IMR-90 (cell line): ENCODE measurements at regions not wholly inside any gene's neighbourhood (a gene's known extent, or its start where the extent isn't known, plus 50 kb on each side); places are given as distances from the start of the nearest gene placed in this dataset.

ENCODE experiments used
- ATAC-seq: fragments of 200-7000 bp; cut with Tn5 transposase; 2 replicates; pipeline ENCODE4 v1.9.1; 2020; ENCODE audit warnings: low read depth, mild to moderate bottlenecking, moderate library complexity
- BruUV-seq: library from RNA; stranded (reverse); fragments of 400-500 nt; replicated peaks from 2 replicates; lab custom pipeline; 2021; lab: Mats Ljungman, UMichigan
- CTCF ChIA-PET: fragments of 300-600 bp; formaldehyde crosslinking; extraction: SDS; loops from one replicate; lab custom pipeline; 2021; ENCODE audit warnings: antibody characterized with exemption; lab: Yijun Ruan, JAX
- POLR2A ChIA-PET: fragments of 300-600 bp; sonication (Branson Sonifier 250); formaldehyde crosslinking; loops from one replicate; lab custom pipeline; 2022; ENCODE audit warnings: antibody characterized with exemption; ENCODE audit not compliant: unreplicated experiment; lab: Charles Lee
- DNase-seq: peaks from one replicate; pipeline ENCODE4 v3.0.0; 2013
- H2AFZ ChIP-seq: replicated peaks from 2 replicates; pipeline ENCODE3; 2013; ENCODE audit warnings: low read length, mild to moderate bottlenecking; ENCODE audit not compliant: poor library complexity
- H2AK5ac ChIP-seq: 2 replicates; pipeline ENCODE4 v1.6.1; 2013; ENCODE audit warnings: low read depth, low read length, inconsistent platforms
- H2AK9ac ChIP-seq: replicated peaks from 2 replicates; pipeline ENCODE3; 2013; ENCODE audit warnings: mild to moderate bottlenecking, low read depth, low read length, moderate library complexity; ENCODE audit not compliant: poor library complexity
- H2BK120ac ChIP-seq: 2 replicates; pipeline ENCODE4 v1.6.1; 2013; ENCODE audit warnings: low read depth, low read length, inconsistent platforms
- H2BK15ac ChIP-seq: 3 replicates; pipeline ENCODE4 v1.6.1; 2013; ENCODE audit warnings: low read depth, low read length, inconsistent platforms
- H2BK20ac ChIP-seq: 2 replicates; pipeline ENCODE4 v1.6.1; 2013; ENCODE audit warnings: low read depth, mild to moderate bottlenecking, inconsistent platforms, low read length, moderate library complexity
- H2BK5ac ChIP-seq: 2 replicates; pipeline ENCODE4 v1.6.1; 2013; ENCODE audit warnings: mild to moderate bottlenecking, low read depth, low read length, inconsistent platforms; ENCODE audit not compliant: poor library complexity, severe bottlenecking
- H3K14ac ChIP-seq: replicated peaks from 2 replicates; pipeline ENCODE4 v1.6.1; 2013; ENCODE audit warnings: low read depth, low read length, inconsistent platforms
- H3K18ac ChIP-seq: 2 replicates; pipeline ENCODE4 v1.6.1; 2013; ENCODE audit warnings: low read depth, low read length, control low read depth
- H3K23ac ChIP-seq: 2 replicates; pipeline ENCODE4 v1.6.1; 2013; ENCODE audit warnings: low read depth, low read length, inconsistent platforms
- H3K27ac ChIP-seq: 2 replicates; pipeline ENCODE4 v1.5.1; 2013; ENCODE audit warnings: mild to moderate bottlenecking, control low read depth, low read length; ENCODE audit not compliant: insufficient read depth
- H3K27me3 ChIP-seq: 2 replicates; pipeline ENCODE4 v1.6.1; 2013; ENCODE audit warnings: low read length; ENCODE audit not compliant: control insufficient read depth, insufficient read depth
- H3K36me3 ChIP-seq: 2 replicates; pipeline ENCODE4 v1.6.1; 2013; ENCODE audit warnings: low read length, mixed read lengths; ENCODE audit not compliant: control insufficient read depth, insufficient read depth
- H3K4ac ChIP-seq: 2 replicates; pipeline ENCODE4 v1.6.1; 2013; ENCODE audit warnings: low read depth, low read length, inconsistent platforms
- H3K4me1 ChIP-seq: 2 replicates; pipeline ENCODE4 v1.6.1; 2013; ENCODE audit warnings: low read length, mixed read lengths; ENCODE audit not compliant: control insufficient read depth, insufficient read depth
- H3K4me2 ChIP-seq: 2 replicates; pipeline ENCODE4 v1.6.1; 2013; ENCODE audit warnings: low read depth, mild to moderate bottlenecking, control low read depth, low read length, moderate library complexity
- H3K4me3 ChIP-seq: 2 replicates; pipeline ENCODE4 v1.5.1; 2013; ENCODE audit warnings: low read depth, mild to moderate bottlenecking, control low read depth, low read length, moderate library complexity; ENCODE audit not compliant: insufficient read depth
- H3K56ac ChIP-seq: 2 replicates; pipeline ENCODE4 v1.6.1; 2013; ENCODE audit warnings: low read length, inconsistent platforms; ENCODE audit not compliant: insufficient read depth; ENCODE audit errors: extremely low read depth
- H3K79me1 ChIP-seq, 2 experiments: 2 replicates each; pipeline ENCODE4 v1.6.1; 2013; ENCODE audit warnings: low read length in 2 of 2, inconsistent platforms in 1 of 2, low read depth in 1 of 2
- H3K9ac ChIP-seq: 2 replicates; pipeline ENCODE4 v1.6.1; 2013; ENCODE audit warnings: low read depth, low read length, control low read depth
- H3K9me1 ChIP-seq: 2 replicates; pipeline ENCODE4 v1.6.1; 2013; ENCODE audit warnings: low read length, inconsistent platforms; ENCODE audit not compliant: insufficient read depth
- H3K9me3 ChIP-seq: 2 replicates; pipeline ENCODE4 v1.6.1; 2013; ENCODE audit warnings: low read length; ENCODE audit not compliant: control insufficient read depth, insufficient read depth
- H4K20me1 ChIP-seq: 2 replicates; pipeline ENCODE4 v1.6.1; 2013; ENCODE audit warnings: low read length, inconsistent platforms; ENCODE audit not compliant: insufficient read depth
- H4K5ac ChIP-seq: 2 replicates; pipeline ENCODE4 v1.6.1; 2013; ENCODE audit warnings: mild to moderate bottlenecking, low read depth, low read length, control low read depth
- H4K8ac ChIP-seq, 2 experiments: 2 replicates each; pipeline ENCODE4 v1.6.1; 2013; ENCODE audit warnings: low read depth in 2 of 2, low read length in 2 of 2, control low read depth in 1 of 2, inconsistent platforms in 1 of 2
- H4K91ac ChIP-seq: 2 replicates; pipeline ENCODE4 v1.6.1; 2013; ENCODE audit warnings: low read depth, low read length, inconsistent platforms; ENCODE audit not compliant: insufficient read depth
- CEBPB ChIP-seq: IDR thresholded peaks from 2 replicates; pipeline ENCODE4 v1.6.1; 2012; ENCODE audit warnings: low read depth, low read length, improper control_type of control experiment
- WGBS, 2 experiments: methylation state at CpG; one replicate each; pipeline versions ENCODE4 v1.1.5 to v1.1.7; 2013; ENCODE audit warnings: missing lambda C conversion rate in 2 of 2; ENCODE audit not compliant: insufficient read length in 1 of 2; ENCODE audit errors: extremely low coverage in 2 of 2; 5-methylcytosine and 5-hydroxymethylcytosine counted together
- dilution Hi-C: fragments of 300-500 bp; cut with HindIII; formaldehyde crosslinking; loops from one replicate; pipeline ENCODE4 v1.14.3; 2018; ENCODE audit warnings: low sequenced_read_pairs; ENCODE audit not compliant: unreplicated experiment
- in situ Hi-C: fragments of 300-500 bp; cut with MboI; formaldehyde crosslinking; loops from 3 replicates; pipeline ENCODE4 v1.14.3; 2019; ENCODE audit warnings: low sequenced_read_pairs, inconsistent platforms, mixed read lengths
- intact Hi-C: fragments of 100-400 bp; cut with micrococcal nuclease; formaldehyde crosslinking; loops from 2 replicates; pipeline ENCODE4 v1.10.0; 2022

GRCh38 chr6:114465511-114465910 is 122.7 kb upstream of the HS3ST5 start:
- H2BK5ac ChIP-seq, result no peak overlapping the region
- no peak for DNase-seq
- BruUV-seq, result no TSS peak
- no peaks in the 10 kb centered on the region for H3K27me3 ChIP-seq
- no peak overlapping the region for H4K5ac ChIP-seq
- no peak overlapping the region for H2AK9ac ChIP-seq
- H3K14ac ChIP-seq, result no peak overlapping the region
- no peaks in the 10 kb centered on the region for H3K9me3 ChIP-seq
- no peak overlapping the region for H2AK5ac ChIP-seq
- H3K4ac ChIP-seq, result no peak overlapping the region
- no peak overlapping the region for H3K4me3 ChIP-seq
- H2AFZ ChIP-seq, result no peak overlapping the region
- H3K79me1 ChIP-seq, result no peaks in the 10 kb centered on the region
- 93% methylated on average over 2 of the region's 4 CpGs; no CpG with 5 or more reads in 1 of the 2 experiments for WGBS, 2 experiments
- no peaks in the 10 kb centered on the region for H3K4me1 ChIP-seq
- no peak for TF ChIP-seq CEBPB
- H4K20me1 ChIP-seq, result no peaks in the 10 kb centered on the region
- in situ Hi-C loops, result no loop called here
- dilution Hi-C loops, result no loop called here
- ChIA-PET POLR2A (no interaction called here), CTCF (no interaction called here)
- no peak overlapping the region for H2BK20ac ChIP-seq
- H3K56ac ChIP-seq, result no peak overlapping the region
- no peak overlapping the region for H3K9ac ChIP-seq
- no peak overlapping the region for H3K23ac ChIP-seq
- intact Hi-C loops, result no loop called here
- H3K36me3 ChIP-seq, result no peaks in the 10 kb centered on the region
- H3K9me1 ChIP-seq, result no peaks in the 10 kb centered on the region
- H3K27ac ChIP-seq, result no peak overlapping the region
- no peak overlapping the region for H2BK15ac ChIP-seq
- no peak overlapping the region for H3K4me2 ChIP-seq
- H3K18ac ChIP-seq, result no peak overlapping the region
- no peak for ATAC-seq
- H4K8ac ChIP-seq, result no peak overlapping the region
- H2BK120ac ChIP-seq, result no peak overlapping the region
- H4K91ac ChIP-seq, result no peak overlapping the region
